ENCODE measurements at regions not wholly inside any gene's neighbourhood (a gene's known extent, or its start where the extent isn't known, plus 50 kb on each side); places are given as distances from the start of the nearest gene placed in this dataset.
A peak's percentile ranks its signal among the peaks of the same experiment; 100 is the strongest.

DNA sequence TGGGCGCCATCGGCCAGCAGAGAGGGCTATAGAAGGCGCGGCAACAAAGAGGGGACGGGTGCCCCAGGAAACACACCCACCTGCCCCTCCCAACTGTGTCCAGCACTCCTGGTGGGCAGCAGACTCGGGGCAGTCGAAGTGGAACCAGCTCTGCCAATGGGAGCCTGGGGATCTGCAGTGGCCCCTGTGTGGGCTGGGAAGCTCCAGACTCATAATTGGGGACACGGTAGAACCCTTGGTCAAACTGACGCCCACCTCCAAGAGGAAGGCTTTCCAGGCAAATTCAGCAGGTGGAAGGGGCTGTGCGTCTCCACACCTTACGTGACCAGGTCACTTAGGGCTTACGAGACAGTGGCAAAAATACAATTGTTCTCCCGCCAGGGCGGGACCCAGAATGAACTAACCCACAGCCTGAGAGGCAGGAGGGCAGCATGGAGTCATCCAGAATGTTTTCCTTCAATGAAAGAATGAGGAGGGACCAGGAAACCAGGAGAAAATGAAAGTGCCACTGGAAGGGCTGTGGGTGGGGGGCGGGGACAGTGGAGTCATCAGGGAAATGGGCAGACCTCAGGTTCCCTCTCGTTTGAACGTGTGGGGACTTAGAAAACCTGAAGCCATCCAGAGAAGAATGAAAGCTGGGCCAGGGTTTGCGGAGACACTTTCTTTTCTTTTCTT lies 53.2 kb upstream of the SHANK2 start:
- no peak for DNase-seq (ENCODE audit: low read depth)
- Histone ChIP-seq H3K27me3 (replicated peaks; ENCODE audit: control insufficient read depth, insufficient read depth, low read length) (no peaks in the 10 kb centered on the region), H3K9me3 (ENCODE audit: control insufficient read depth, low read length) (no peaks in the 10 kb centered on the region), H3K4me3 (ENCODE audit: low read length) (no peak overlapping the region), H3K4me1 (ENCODE audit: control insufficient read depth, insufficient read depth, low read length) (peaks cover 23% of the 10 kb centered on the region), H3K36me3 (ENCODE audit: control insufficient read depth, insufficient read depth, low read length, severe bottlenecking) (no peaks in the 10 kb centered on the region), H3K9ac (ENCODE audit: low read length) (no peak overlapping the region)

DNA sequence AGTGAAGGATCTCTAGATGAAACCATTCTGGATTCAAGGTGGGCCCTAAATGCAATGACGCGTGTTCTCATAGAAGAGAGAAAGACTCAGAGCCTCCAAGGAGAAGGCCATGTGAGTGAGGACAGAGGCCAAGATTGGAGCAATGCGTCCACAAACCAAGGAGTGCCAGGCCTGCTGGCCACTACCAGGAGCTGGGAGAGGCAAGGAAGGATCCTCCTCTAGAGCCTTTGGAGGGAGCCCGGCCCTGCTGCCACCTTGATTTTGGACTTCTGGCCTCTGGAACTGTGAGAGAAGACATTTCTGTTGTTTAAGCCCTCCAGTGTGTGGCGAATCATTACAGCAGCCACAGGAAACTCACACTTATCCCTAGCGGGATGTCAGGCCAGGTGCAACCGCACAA lies 52.7 kb upstream of the SHANK2 start:
- no peaks in the 10 kb centered on the region for H3K27me3 ChIP-seq (replicated peaks; ENCODE audit: control insufficient read depth, insufficient read depth, low read length)
- no peaks in the 10 kb centered on the region for H3K9me3 ChIP-seq (ENCODE audit: control insufficient read depth, low read length)
- H3K9ac ChIP-seq (ENCODE audit: low read length): no peak overlapping the region
- no peak for DNase-seq (ENCODE audit: low read depth)
- H3K4me3 ChIP-seq (ENCODE audit: low read length): no peak overlapping the region
- peaks cover 29% of the 10 kb centered on the region for H3K4me1 ChIP-seq (ENCODE audit: control insufficient read depth, insufficient read depth, low read length)
- no peaks in the 10 kb centered on the region for H3K36me3 ChIP-seq (ENCODE audit: control insufficient read depth, insufficient read depth, low read length, severe bottlenecking)

DNA sequence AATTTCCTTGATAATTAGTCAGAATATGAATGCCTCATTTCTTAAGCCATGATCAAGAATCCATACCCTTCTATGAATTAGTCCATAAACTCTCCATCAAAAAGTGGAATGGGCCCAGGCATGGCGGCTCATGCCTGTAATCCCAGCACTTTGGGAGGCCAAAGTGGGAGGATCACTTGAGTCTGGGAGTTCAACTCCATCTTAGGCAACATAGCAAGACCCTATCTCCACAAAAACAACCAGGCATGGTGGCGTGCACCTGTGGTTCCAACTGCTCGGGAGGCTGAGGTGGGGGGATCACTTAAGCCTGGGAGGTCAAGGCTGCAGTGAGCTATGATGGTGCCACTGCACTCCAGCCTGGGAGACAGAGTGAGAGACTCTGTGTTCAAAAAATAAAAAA lies 52.1 kb upstream of the SHANK2 start:
- Histone ChIP-seq H3K36me3 (ENCODE audit: control insufficient read depth, insufficient read depth, low read length, severe bottlenecking) (no peaks in the 10 kb centered on the region), H3K27me3 (replicated peaks; ENCODE audit: control insufficient read depth, insufficient read depth, low read length) (no peaks in the 10 kb centered on the region), H3K9me3 (ENCODE audit: control insufficient read depth, low read length) (no peaks in the 10 kb centered on the region), H3K4me3 (ENCODE audit: low read length) (no peak overlapping the region), H3K9ac (ENCODE audit: low read length) (no peak overlapping the region), H3K4me1 (ENCODE audit: control insufficient read depth, insufficient read depth, low read length) (peaks cover 34% of the 10 kb centered on the region)
- no peak for DNase-seq (ENCODE audit: low read depth)

DNA sequence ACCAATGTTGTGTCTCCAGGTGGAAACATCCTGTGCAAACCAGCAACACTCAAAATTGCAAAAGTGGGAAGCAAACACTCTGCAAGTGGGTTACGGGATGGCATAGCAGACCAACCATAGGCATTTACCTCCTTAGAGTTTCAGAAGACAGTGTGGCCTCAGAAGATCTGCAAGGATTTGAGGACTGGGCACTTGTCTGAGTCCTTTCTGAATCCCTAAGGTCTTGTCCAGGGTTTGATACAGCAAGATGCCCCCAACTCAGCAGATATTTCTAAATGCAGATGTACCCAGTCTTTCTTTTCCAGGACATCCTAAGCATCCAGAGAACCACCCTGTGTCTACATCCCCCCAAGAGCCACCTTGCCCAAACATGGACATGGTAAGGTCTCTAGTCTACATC lies 51.7 kb upstream of the SHANK2 start:
- no peaks in the 10 kb centered on the region for H3K27me3 ChIP-seq (replicated peaks; ENCODE audit: control insufficient read depth, insufficient read depth, low read length)
- H3K9ac ChIP-seq (ENCODE audit: low read length): no peak overlapping the region
- DNase-seq (ENCODE audit: low read depth): no peak
- H3K4me1 ChIP-seq (ENCODE audit: control insufficient read depth, insufficient read depth, low read length): peaks cover 36% of the 10 kb centered on the region
- no peaks in the 10 kb centered on the region for H3K9me3 ChIP-seq (ENCODE audit: control insufficient read depth, low read length)
- H3K4me3 ChIP-seq (ENCODE audit: low read length): no peak overlapping the region
- H3K36me3 ChIP-seq (ENCODE audit: control insufficient read depth, insufficient read depth, low read length, severe bottlenecking): no peaks in the 10 kb centered on the region

DNA sequence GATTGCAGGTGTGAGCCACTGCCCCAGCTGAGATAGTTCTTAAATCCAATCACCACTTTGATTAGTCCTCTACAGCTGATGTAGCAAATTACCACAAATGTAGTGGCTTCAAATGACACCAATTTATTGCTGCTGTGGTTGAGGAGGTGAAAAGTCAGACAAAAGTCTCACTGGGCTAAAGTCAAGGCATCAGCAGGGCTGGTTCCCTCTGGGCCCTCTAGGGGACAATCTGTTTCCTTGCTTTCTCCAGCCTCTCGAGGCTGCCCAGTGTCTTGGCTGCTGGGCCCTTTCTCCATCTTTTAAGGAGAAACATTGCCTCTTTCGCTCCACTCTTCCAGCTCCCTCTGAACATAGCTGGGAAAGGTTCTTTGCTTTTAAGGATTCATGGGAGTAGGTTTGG lies 50.5 kb upstream of the SHANK2 start:
- peaks cover 45% of the 10 kb centered on the region for H3K4me1 ChIP-seq (ENCODE audit: control insufficient read depth, insufficient read depth, low read length)
- H3K36me3 ChIP-seq (ENCODE audit: control insufficient read depth, insufficient read depth, low read length, severe bottlenecking): no peaks in the 10 kb centered on the region
- no peak overlapping the region for H3K9ac ChIP-seq (ENCODE audit: low read length)
- DNase-seq (ENCODE audit: low read depth): no peak
- H3K4me3 ChIP-seq (ENCODE audit: low read length): no peak overlapping the region
- no peaks in the 10 kb centered on the region for H3K9me3 ChIP-seq (ENCODE audit: control insufficient read depth, low read length)
- H3K27me3 ChIP-seq (replicated peaks; ENCODE audit: control insufficient read depth, insufficient read depth, low read length): no peaks in the 10 kb centered on the region

DNA sequence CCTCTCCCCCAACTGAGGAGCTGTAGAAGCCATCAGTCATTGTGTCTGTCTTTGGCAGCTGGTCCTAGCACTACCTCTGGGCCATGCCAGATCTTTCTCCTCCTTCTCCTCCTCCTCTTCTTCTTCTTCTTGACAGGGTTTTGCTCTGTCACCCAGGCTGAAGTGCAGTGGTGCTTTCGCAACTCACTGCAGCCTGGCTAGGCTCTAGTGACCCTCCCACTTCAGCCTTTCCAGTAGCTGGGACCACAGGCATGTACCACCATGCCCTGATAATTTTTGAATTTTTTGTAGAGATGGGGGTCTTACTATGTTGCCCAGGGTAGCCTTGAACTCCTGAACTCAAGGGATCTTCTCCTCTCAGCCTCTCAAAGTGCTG lies 50.1 kb upstream of the SHANK2 start:
- Histone ChIP-seq H3K9ac (ENCODE audit: low read length) (no peak overlapping the region), H3K27me3 (replicated peaks; ENCODE audit: control insufficient read depth, insufficient read depth, low read length) (no peaks in the 10 kb centered on the region), H3K36me3 (ENCODE audit: control insufficient read depth, insufficient read depth, low read length, severe bottlenecking) (no peaks in the 10 kb centered on the region), H3K4me1 (ENCODE audit: control insufficient read depth, insufficient read depth, low read length) (peaks cover 45% of the 10 kb centered on the region), H3K9me3 (ENCODE audit: control insufficient read depth, low read length) (no peaks in the 10 kb centered on the region), H3K4me3 (ENCODE audit: low read length) (no peak overlapping the region)
- DNase-seq (ENCODE audit: low read depth): peak; percentile 12
